H1 (cell line): ENCODE measurements at regions not wholly inside any gene's neighbourhood (a gene's known extent, or its start where the extent isn't known, plus 50 kb on each side); places are given as distances from the start of the nearest gene placed in this dataset.

Experiments
- CTCF ChIA-PET: fragments of 300-600 bp; sonication (Branson Sonifier 250); formaldehyde crosslinking; loops from one replicate; lab custom pipeline; 2021; ENCODE audit not compliant: partially characterized antibody; lab: Charles Lee
- POLR2A ChIA-PET: fragments of 300-600 bp; sonication (Branson Sonifier 250); formaldehyde crosslinking; loops from one replicate; lab custom pipeline; 2021; ENCODE audit warnings: inconsistent platforms; ENCODE audit not compliant: partially characterized antibody; lab: Charles Lee
- DNase-seq, 2 experiments: peaks; one replicate each; pipeline versions ENCODE4 v3.0.0 to v3.0.0-alpha.2; 2010 to 2022; ENCODE audit warnings: low spot score in 2 of 2, low read depth in 1 of 2, mixed read lengths in 1 of 2
- FAIRE-seq: peaks from 2 replicates; lab custom pipeline; 2011; peaks lifted over from hg19 to GRCh38; lab: Jason Lieb, UNC
- H2AFZ ChIP-seq: 2 replicates; pipeline ENCODE4 v1.8.1; 2012; ENCODE audit warnings: low read length, inconsistent platforms
- H2AK5ac ChIP-seq: 2 replicates; pipeline ENCODE4 v1.6.1; 2013; ENCODE audit warnings: low read depth, low read length
- H2BK120ac ChIP-seq: replicated peaks from 2 replicates; pipeline ENCODE3; 2013; ENCODE audit warnings: low read depth, low read length, inconsistent platforms
- H2BK12ac ChIP-seq: 2 replicates; pipeline ENCODE4 v1.6.1; 2013; ENCODE audit warnings: low read depth, low read length
- H2BK15ac ChIP-seq: 2 replicates; pipeline ENCODE4 v1.6.1; 2013; ENCODE audit warnings: low read length
- H2BK20ac ChIP-seq: 2 replicates; pipeline ENCODE4 v1.6.1; 2013; ENCODE audit warnings: low read length
- H2BK5ac ChIP-seq: 2 replicates; pipeline ENCODE4 v1.6.1; 2013; ENCODE audit warnings: low read depth, low read length
- H3K14ac ChIP-seq: 2 replicates; pipeline ENCODE4 v1.6.1; 2013; ENCODE audit warnings: inconsistent platforms; ENCODE audit not compliant: insufficient read length
- H3K18ac ChIP-seq: 2 replicates; pipeline ENCODE4 v1.6.1; 2013; ENCODE audit warnings: low read length; ENCODE audit errors: extremely low read depth
- H3K23ac ChIP-seq: 2 replicates; pipeline ENCODE4 v1.6.1; 2013; ENCODE audit warnings: inconsistent platforms; ENCODE audit not compliant: insufficient read length
- H3K23me2 ChIP-seq: 2 replicates; pipeline ENCODE4 v1.6.1; 2013; ENCODE audit warnings: low read depth, low read length
- H3K27ac ChIP-seq: 2 replicates; pipeline ENCODE4 v1.6.1; 2011; ENCODE audit warnings: low read depth, low read length, inconsistent platforms
- H3K27me3 ChIP-seq, 4 experiments: replicated peaks in 1 of 4; 1 replicate in 1 of 4; 2 replicates in 3 of 4; pipeline versions ENCODE4 v1.6.1 to v1.8.1; 2011 to 2013; ENCODE audit warnings: low read length in 3 of 4, mild to moderate bottlenecking in 3 of 4, inconsistent platforms in 2 of 4, mixed read lengths in 2 of 4, moderate library complexity in 1 of 4; ENCODE audit not compliant: control insufficient read depth in 3 of 4, insufficient read depth in 3 of 4; ENCODE audit errors: extremely low read depth in 1 of 4
- H3K36me3 ChIP-seq, 4 experiments: 2 replicates each; pipeline versions ENCODE4 v1.6.1 to v1.8.1; 2011 to 2013; ENCODE audit warnings: mild to moderate bottlenecking in 4 of 4, low read length in 3 of 4, moderate library complexity in 2 of 4, control low read depth in 1 of 4, inconsistent platforms in 1 of 4; ENCODE audit not compliant: insufficient read depth in 4 of 4, control insufficient read depth in 2 of 4
- H3K4ac ChIP-seq: replicated peaks from 2 replicates; pipeline ENCODE3; 2013; ENCODE audit warnings: low read length, low read depth, mixed read lengths, inconsistent platforms; ENCODE audit not compliant: insufficient read length
- H3K4me1 ChIP-seq, 4 experiments: replicated peaks in 1 of 4; 1 replicate in 1 of 4; 2 replicates in 3 of 4; pipeline versions ENCODE4 v1.6.1 to v1.8.1; 2011 to 2013; ENCODE audit warnings: low read length in 3 of 4, inconsistent platforms in 2 of 4, mixed read lengths in 1 of 4; ENCODE audit not compliant: insufficient read depth in 4 of 4, control insufficient read depth in 3 of 4
- H3K4me2 ChIP-seq, 2 experiments: 2 replicates each; pipeline versions ENCODE4 v1.6.1 to v1.8.1; 2011 to 2013; ENCODE audit warnings: low read depth in 2 of 2, low read length in 2 of 2, control low read depth in 1 of 2, inconsistent platforms in 1 of 2, mild to moderate bottlenecking in 1 of 2; ENCODE audit not compliant: insufficient read depth in 1 of 2
- H3K4me3 ChIP-seq, 4 experiments: fragments of 200-600, 300-600 bp in 1 of 4; sonication (generic), shearing (Covaris generic), sonication (Bioruptor Twin) in 1 of 4; 2 replicates each; pipeline versions ENCODE4 v1.5.1 to v1.8.1; 2011 to 2016; ENCODE audit warnings: low read length in 4 of 4, low read depth in 3 of 4, control low read depth in 2 of 4, inconsistent platforms in 2 of 4, mild to moderate bottlenecking in 2 of 4, mixed read lengths in 1 of 4, moderate library complexity in 1 of 4; ENCODE audit not compliant: insufficient read depth in 2 of 4; ENCODE audit errors: extremely low read depth in 1 of 4
- H3K56ac ChIP-seq: replicated peaks from 2 replicates; pipeline ENCODE3; 2013; ENCODE audit warnings: low read depth, mild to moderate bottlenecking, mixed read lengths, low read length, inconsistent platforms; ENCODE audit not compliant: insufficient read length
- H3K79me1 ChIP-seq: 2 replicates; pipeline ENCODE4 v1.6.1; 2013; ENCODE audit warnings: low read depth, low read length, control low read depth
- H3K79me2 ChIP-seq, 2 experiments: 2 replicates each; pipeline versions ENCODE4 v1.6.1 to v1.8.1; 2012 to 2013; ENCODE audit warnings: low read length in 2 of 2, mild to moderate bottlenecking in 2 of 2, inconsistent platforms in 1 of 2; ENCODE audit not compliant: insufficient read depth in 2 of 2, control insufficient read depth in 1 of 2
- H3K9ac ChIP-seq, 4 experiments: replicated peaks in 1 of 4; 1 replicate in 1 of 4; 2 replicates in 3 of 4; pipeline versions ENCODE4 v1.6.1 to v1.8.1; 2011 to 2013; ENCODE audit warnings: low read depth in 3 of 4, low read length in 3 of 4, control low read depth in 2 of 4, mild to moderate bottlenecking in 2 of 4, moderate library complexity in 2 of 4, inconsistent platforms in 1 of 4; ENCODE audit errors: extremely low read depth in 1 of 4
- H3K9me3 ChIP-seq, 2 experiments: 2 replicates each; pipeline versions ENCODE4 v1.6.1 to v1.8.1; 2012 to 2013; ENCODE audit warnings: mild to moderate bottlenecking in 2 of 2, moderate library complexity in 2 of 2, control low read depth in 1 of 2, inconsistent platforms in 1 of 2, low read depth in 1 of 2, low read length in 1 of 2, mixed read lengths in 1 of 2; ENCODE audit not compliant: insufficient read depth in 2 of 2
- H4K20me1 ChIP-seq, 2 experiments: replicated peaks in 1 of 2; 2 replicates each; pipeline versions ENCODE3 to v1.8.1; 2011 to 2013; ENCODE audit warnings: inconsistent platforms in 2 of 2, low read length in 2 of 2, mild to moderate bottlenecking in 1 of 2; ENCODE audit not compliant: insufficient read depth in 2 of 2, control insufficient read depth in 1 of 2
- H4K5ac ChIP-seq: 2 replicates; pipeline ENCODE4 v1.6.1; 2013; ENCODE audit warnings: low read length, low read depth, mixed read lengths, inconsistent platforms; ENCODE audit not compliant: insufficient read length
- H4K8ac ChIP-seq: 2 replicates; pipeline ENCODE4 v1.8.0; 2013; ENCODE audit warnings: mild to moderate bottlenecking, moderate library complexity, low read length, inconsistent platforms; ENCODE audit not compliant: insufficient read depth; ENCODE audit errors: extremely low read depth
- H4K91ac ChIP-seq: replicated peaks from 2 replicates; pipeline ENCODE3; 2013; ENCODE audit warnings: low read length, mixed read lengths, inconsistent platforms; ENCODE audit not compliant: insufficient read length
- BRCA1 ChIP-seq: IDR thresholded peaks from 2 replicates; pipeline ENCODE4 v1.6.1; 2012; ENCODE audit warnings: low read depth, low read length, improper control_type of control experiment
- HDAC6 ChIP-seq: IDR thresholded peaks from one replicate; pipeline ENCODE4 v1.7.1; 2012; ENCODE audit warnings: low read depth, mild to moderate bottlenecking, inconsistent platforms, low read length, moderate library complexity
- PHF8 ChIP-seq: fragments of 200-600 bp; sonication (generic); conservative IDR thresholded peaks from 2 replicates; pipeline ENCODE4 v1.7.1; 2012; ENCODE audit warnings: low read depth, mild to moderate bottlenecking, inconsistent platforms, low read length, moderate library complexity
- RFX5 ChIP-seq: IDR thresholded peaks from 2 replicates; pipeline ENCODE4 v1.6.1; 2011; ENCODE audit warnings: low read depth, low read length, improper control_type of control experiment, borderline replicate concordance
- TAF7 ChIP-seq: optimal IDR thresholded peaks from 2 replicates; pipeline ENCODE3; 2011; ENCODE audit warnings: low read depth, mild to moderate bottlenecking, inconsistent platforms, low read length, moderate library complexity, borderline replicate concordance
- TBP ChIP-seq: IDR thresholded peaks from 2 replicates; pipeline ENCODE4 v1.6.1; 2011; ENCODE audit warnings: low read depth, low read length, improper control_type of control experiment
- TCF12 ChIP-seq: IDR thresholded peaks from 2 replicates; pipeline ENCODE4 v1.6.1; 2011; ENCODE audit warnings: low read depth, mild to moderate bottlenecking, low read length
- YY1 ChIP-seq: IDR thresholded peaks from 2 replicates; pipeline ENCODE4 v1.6.1; 2011; ENCODE audit warnings: low read depth, mild to moderate bottlenecking, low read length
- TF ChIP-seq, protein P1 (sequence below): IDR thresholded peaks from 2 replicates; pipeline ENCODE4 v1.6.1; 2011; ENCODE audit warnings: low read length, improper control_type of control experiment
- TF ChIP-seq, protein P2 (sequence below), 3 experiments: IDR thresholded peaks; 1 replicate in 2 of 3; 2 replicates in 1 of 3; pipeline versions ENCODE4 v1.5.1 to v1.6.1; 2011; ENCODE audit warnings: low read length in 3 of 3, mild to moderate bottlenecking in 3 of 3, inconsistent platforms in 2 of 3, low read depth in 1 of 3, moderate library complexity in 1 of 3; ENCODE audit not compliant: insufficient read depth in 1 of 3; ENCODE audit errors: control extremely low read depth in 1 of 3
- TF ChIP-seq, protein P3 (sequence below): IDR thresholded peaks from 2 replicates; pipeline ENCODE4 v1.6.1; 2011; ENCODE audit warnings: low read depth, mild to moderate bottlenecking, low read length; ENCODE audit not compliant: insufficient read depth

DNA sequence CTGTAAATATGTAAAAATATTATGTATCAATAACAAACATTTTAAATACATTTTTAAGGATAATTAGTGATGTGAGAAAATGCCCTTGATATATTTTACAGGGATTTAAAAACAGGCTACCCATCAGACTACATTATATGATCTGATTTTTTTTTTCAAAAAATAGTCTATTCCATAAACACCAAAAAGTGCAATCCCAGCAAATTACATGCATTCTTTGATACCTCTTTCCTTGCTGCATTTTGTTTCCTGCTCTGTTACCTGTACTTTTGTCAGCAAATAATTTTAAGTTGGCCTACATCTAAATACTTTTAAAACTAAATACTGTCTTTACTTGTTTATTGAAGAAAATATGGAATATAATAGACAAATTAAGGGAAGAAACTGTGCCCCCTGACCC lies 306.2 kb upstream of the ARID1B start:
- Histone ChIP-seq H3K9ac (no peak overlapping the region), H3K23me2 (no peaks in the 10 kb centered on the region), H3K14ac (no peak overlapping the region), H4K20me1 (no peaks in the 10 kb centered on the region), H3K79me2 (no peaks in the 10 kb centered on the region), H3K4me3 (no peak overlapping the region), H2BK5ac (no peak overlapping the region), H3K23ac (no peak overlapping the region), H3K36me3 (no peaks in the 10 kb centered on the region), H3K27ac (no peak overlapping the region), H3K18ac (no peak overlapping the region), H2BK120ac (no peak overlapping the region), H4K91ac (no peak overlapping the region), H4K5ac (no peak overlapping the region), H3K4me1 (no peaks in the 10 kb centered on the region), H3K56ac (no peak overlapping the region), H2BK12ac (no peak overlapping the region), H3K79me1 (no peaks in the 10 kb centered on the region), H3K27me3 (no peaks in the 10 kb centered on the region), H2BK20ac (no peak overlapping the region), H2AFZ (no peak overlapping the region), H3K4me2 (no peak overlapping the region), H2AK5ac (no peak overlapping the region), H2BK15ac (no peak overlapping the region), H4K8ac (no peak overlapping the region), H3K9me3 (no peaks in the 10 kb centered on the region), H3K4ac (no peak overlapping the region)
- DNase-seq = no peak
- no peak for FAIRE-seq
- TF ChIP-seq TCF12 (no peak), YY1 (no peak), TAF7 (no peak), RFX5 (no peak), HDAC6 (no peak), PHF8 (no peak), BRCA1 (no peak), TBP (no peak)
- TF ChIP-seq, protein P1, sequence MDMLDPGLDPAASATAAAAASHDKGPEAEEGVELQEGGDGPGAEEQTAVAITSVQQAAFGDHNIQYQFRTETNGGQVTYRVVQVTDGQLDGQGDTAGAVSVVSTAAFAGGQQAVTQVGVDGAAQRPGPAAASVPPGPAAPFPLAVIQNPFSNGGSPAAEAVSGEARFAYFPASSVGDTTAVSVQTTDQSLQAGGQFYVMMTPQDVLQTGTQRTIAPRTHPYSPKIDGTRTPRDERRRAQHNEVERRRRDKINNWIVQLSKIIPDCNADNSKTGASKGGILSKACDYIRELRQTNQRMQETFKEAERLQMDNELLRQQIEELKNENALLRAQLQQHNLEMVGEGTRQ = no peak
- TF ChIP-seq, protein P2, sequence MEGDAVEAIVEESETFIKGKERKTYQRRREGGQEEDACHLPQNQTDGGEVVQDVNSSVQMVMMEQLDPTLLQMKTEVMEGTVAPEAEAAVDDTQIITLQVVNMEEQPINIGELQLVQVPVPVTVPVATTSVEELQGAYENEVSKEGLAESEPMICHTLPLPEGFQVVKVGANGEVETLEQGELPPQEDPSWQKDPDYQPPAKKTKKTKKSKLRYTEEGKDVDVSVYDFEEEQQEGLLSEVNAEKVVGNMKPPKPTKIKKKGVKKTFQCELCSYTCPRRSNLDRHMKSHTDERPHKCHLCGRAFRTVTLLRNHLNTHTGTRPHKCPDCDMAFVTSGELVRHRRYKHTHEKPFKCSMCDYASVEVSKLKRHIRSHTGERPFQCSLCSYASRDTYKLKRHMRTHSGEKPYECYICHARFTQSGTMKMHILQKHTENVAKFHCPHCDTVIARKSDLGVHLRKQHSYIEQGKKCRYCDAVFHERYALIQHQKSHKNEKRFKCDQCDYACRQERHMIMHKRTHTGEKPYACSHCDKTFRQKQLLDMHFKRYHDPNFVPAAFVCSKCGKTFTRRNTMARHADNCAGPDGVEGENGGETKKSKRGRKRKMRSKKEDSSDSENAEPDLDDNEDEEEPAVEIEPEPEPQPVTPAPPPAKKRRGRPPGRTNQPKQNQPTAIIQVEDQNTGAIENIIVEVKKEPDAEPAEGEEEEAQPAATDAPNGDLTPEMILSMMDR (IDR thresholded peaks at IDR 0.05; ENCODE audit: control extremely low read depth in 1 of 3, insufficient read depth in 1 of 3, low read depth in 1 of 3, low read length in 3 of 3) = no peak
- TF ChIP-seq, protein P3, sequence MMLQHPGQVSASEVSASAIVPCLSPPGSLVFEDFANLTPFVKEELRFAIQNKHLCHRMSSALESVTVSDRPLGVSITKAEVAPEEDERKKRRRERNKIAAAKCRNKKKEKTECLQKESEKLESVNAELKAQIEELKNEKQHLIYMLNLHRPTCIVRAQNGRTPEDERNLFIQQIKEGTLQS = no peak
- CTCF ChIA-PET = no interaction called here
- POLR2A ChIA-PET = no interaction called here
